Neural cell (in vitro differentiated cells): ENCODE measurements at regions not wholly inside any gene's neighbourhood (a gene's known extent, or its start where the extent isn't known, plus 50 kb on each side); places are given as distances from the start of the nearest gene placed in this dataset.

ENCODE experiments used
- EZH2 ChIP-seq: fragments of 200-600, 300-800 bp; shearing (Covaris generic), sonication (generic); IDR thresholded peaks from 2 replicates; pipeline ENCODE4 v1.6.1; 2014; ENCODE audit warnings: antibody characterized with exemption, low read length, borderline replicate concordance, mild to moderate bottlenecking; ENCODE audit not compliant: insufficient read depth, poor library complexity, severe bottlenecking
- POLR2AphosphoS5 ChIP-seq: IDR thresholded peaks from 2 replicates; pipeline ENCODE4 v1.6.1; 2012
- TF ChIP-seq, protein P1 (sequence below): IDR thresholded peaks from 2 replicates; pipeline ENCODE4 v1.6.1; 2012; ENCODE audit warnings: borderline replicate concordance
- TF ChIP-seq, protein P2 (sequence below): fragments of 450-650 bp; IDR thresholded peaks from 2 replicates; pipeline ENCODE4 v1.5.1; 2014; ENCODE audit warnings: antibody characterized with exemption, mild to moderate bottlenecking, moderate library complexity; ENCODE audit not compliant: poor library complexity, severe bottlenecking

DNA sequence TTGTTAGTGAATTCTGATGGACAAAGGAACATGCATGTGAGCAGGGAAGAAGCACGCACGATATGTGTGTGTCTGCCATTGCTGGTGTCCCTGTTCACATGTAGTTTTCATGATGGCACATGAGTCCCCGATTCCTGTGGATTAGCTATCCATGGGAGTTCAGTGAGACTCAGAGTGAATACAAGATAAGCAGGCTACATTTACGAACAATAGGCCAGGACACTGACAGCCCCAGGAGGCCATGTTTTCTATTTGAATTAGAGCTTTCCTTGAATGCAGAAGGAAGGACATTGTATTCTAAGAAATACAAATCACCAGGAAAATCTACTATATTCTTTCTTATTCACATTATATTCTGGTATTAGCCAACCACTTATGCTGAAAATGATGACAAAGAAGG lies 171.4 kb downstream of the PPP1R2C start:
- TF ChIP-seq POLR2AphosphoS5 (no peak), EZH2 (no peak)
- TF ChIP-seq, protein P1, sequence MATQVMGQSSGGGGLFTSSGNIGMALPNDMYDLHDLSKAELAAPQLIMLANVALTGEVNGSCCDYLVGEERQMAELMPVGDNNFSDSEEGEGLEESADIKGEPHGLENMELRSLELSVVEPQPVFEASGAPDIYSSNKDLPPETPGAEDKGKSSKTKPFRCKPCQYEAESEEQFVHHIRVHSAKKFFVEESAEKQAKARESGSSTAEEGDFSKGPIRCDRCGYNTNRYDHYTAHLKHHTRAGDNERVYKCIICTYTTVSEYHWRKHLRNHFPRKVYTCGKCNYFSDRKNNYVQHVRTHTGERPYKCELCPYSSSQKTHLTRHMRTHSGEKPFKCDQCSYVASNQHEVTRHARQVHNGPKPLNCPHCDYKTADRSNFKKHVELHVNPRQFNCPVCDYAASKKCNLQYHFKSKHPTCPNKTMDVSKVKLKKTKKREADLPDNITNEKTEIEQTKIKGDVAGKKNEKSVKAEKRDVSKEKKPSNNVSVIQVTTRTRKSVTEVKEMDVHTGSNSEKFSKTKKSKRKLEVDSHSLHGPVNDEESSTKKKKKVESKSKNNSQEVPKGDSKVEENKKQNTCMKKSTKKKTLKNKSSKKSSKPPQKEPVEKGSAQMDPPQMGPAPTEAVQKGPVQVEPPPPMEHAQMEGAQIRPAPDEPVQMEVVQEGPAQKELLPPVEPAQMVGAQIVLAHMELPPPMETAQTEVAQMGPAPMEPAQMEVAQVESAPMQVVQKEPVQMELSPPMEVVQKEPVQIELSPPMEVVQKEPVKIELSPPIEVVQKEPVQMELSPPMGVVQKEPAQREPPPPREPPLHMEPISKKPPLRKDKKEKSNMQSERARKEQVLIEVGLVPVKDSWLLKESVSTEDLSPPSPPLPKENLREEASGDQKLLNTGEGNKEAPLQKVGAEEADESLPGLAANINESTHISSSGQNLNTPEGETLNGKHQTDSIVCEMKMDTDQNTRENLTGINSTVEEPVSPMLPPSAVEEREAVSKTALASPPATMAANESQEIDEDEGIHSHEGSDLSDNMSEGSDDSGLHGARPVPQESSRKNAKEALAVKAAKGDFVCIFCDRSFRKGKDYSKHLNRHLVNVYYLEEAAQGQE: no peak
- TF ChIP-seq, protein P2, sequence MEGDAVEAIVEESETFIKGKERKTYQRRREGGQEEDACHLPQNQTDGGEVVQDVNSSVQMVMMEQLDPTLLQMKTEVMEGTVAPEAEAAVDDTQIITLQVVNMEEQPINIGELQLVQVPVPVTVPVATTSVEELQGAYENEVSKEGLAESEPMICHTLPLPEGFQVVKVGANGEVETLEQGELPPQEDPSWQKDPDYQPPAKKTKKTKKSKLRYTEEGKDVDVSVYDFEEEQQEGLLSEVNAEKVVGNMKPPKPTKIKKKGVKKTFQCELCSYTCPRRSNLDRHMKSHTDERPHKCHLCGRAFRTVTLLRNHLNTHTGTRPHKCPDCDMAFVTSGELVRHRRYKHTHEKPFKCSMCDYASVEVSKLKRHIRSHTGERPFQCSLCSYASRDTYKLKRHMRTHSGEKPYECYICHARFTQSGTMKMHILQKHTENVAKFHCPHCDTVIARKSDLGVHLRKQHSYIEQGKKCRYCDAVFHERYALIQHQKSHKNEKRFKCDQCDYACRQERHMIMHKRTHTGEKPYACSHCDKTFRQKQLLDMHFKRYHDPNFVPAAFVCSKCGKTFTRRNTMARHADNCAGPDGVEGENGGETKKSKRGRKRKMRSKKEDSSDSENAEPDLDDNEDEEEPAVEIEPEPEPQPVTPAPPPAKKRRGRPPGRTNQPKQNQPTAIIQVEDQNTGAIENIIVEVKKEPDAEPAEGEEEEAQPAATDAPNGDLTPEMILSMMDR: no peak
